Panc1 (cell line): ENCODE measurements at regions not wholly inside any gene's neighbourhood (a gene's known extent, or its start where the extent isn't known, plus 50 kb on each side); places are given as distances from the start of the nearest gene placed in this dataset.

Experiments
- ATAC-seq: fragments of 200-7000 bp; cut with Tn5 transposase; 2 replicates; pipeline ENCODE4 v1.9.1; 2020; ENCODE audit warnings: mild to moderate bottlenecking, moderate library complexity
- BruUV-seq: library from RNA; stranded (reverse); fragments of 400-500 nt; replicated peaks from 2 replicates; lab custom pipeline; 2021; lab: Mats Ljungman, UMichigan
- CTCF ChIA-PET: fragments of 300-600 bp; sonication (Branson Sonifier 250); formaldehyde crosslinking; loops from one replicate; lab custom pipeline; 2022; ENCODE audit warnings: antibody characterized with exemption; lab: Charles Lee
- POLR2A ChIA-PET: fragments of 300-600 bp; sonication (Branson Sonifier 250); formaldehyde crosslinking; loops from one replicate; lab custom pipeline; 2022; ENCODE audit warnings: antibody characterized with exemption; lab: Charles Lee
- DNase-seq: peaks from one replicate; pipeline ENCODE4 v3.0.0-alpha.2; 2010; ENCODE audit warnings: low read depth, low spot score
- H3K27ac ChIP-seq: 2 replicates; pipeline ENCODE4 v1.5.1; 2011; ENCODE audit warnings: mild to moderate bottlenecking, low read length, inconsistent platforms
- H3K27me3 ChIP-seq: fragments of 200-500 bp; sonication (Bioruptor generic); 2 replicates; pipeline ENCODE4 v1.6.0; 2014; ENCODE audit warnings: low read length, inconsistent platforms; ENCODE audit not compliant: control insufficient read depth, insufficient read depth
- H3K36me3 ChIP-seq: fragments of 200-500 bp; sonication (Bioruptor generic); 2 replicates; pipeline ENCODE4 v1.5.1; 2014; ENCODE audit warnings: inconsistent platforms, mild to moderate bottlenecking, low read length, moderate library complexity; ENCODE audit not compliant: control insufficient read depth, insufficient read depth
- H3K4me1 ChIP-seq: 2 replicates; pipeline ENCODE4 v1.5.1; 2011; ENCODE audit warnings: inconsistent platforms, mild to moderate bottlenecking, low read length, moderate library complexity; ENCODE audit not compliant: control insufficient read depth, insufficient read depth
- H3K4me3 ChIP-seq, 2 experiments: 2 replicates each; pipeline ENCODE4 v1.5.1; 2011 to 2012; ENCODE audit warnings: low read depth in 2 of 2, low read length in 2 of 2, mild to moderate bottlenecking in 2 of 2, inconsistent platforms in 1 of 2, moderate library complexity in 1 of 2
- H3K9me3 ChIP-seq: fragments of 200-500 bp; sonication (Bioruptor generic); 2 replicates; pipeline ENCODE4 v1.5.1; 2014; ENCODE audit warnings: low read depth, mild to moderate bottlenecking, inconsistent platforms, low read length, moderate library complexity; ENCODE audit not compliant: control insufficient read depth, insufficient read depth
- POLR2AphosphoS5 ChIP-seq: IDR thresholded peaks from 2 replicates; pipeline ENCODE4 v1.6.1; 2012; ENCODE audit warnings: mild to moderate bottlenecking, low read depth, low read length, moderate library complexity
- SIN3A ChIP-seq: IDR thresholded peaks from 2 replicates; pipeline ENCODE4 v1.6.1; 2012; ENCODE audit warnings: low read depth, mild to moderate bottlenecking, low read length, moderate library complexity, borderline replicate concordance; ENCODE audit not compliant: insufficient read depth
- TCF7L2 ChIP-seq: IDR thresholded peaks from 2 replicates; pipeline ENCODE4 v1.6.1; 2011; ENCODE audit warnings: mild to moderate bottlenecking, low read depth, low read length, inconsistent platforms
- in situ Hi-C: cut with HindIII; loops from 2 replicates; pipeline ENCODE4 v1.10.0; 2016; ENCODE audit warnings: low sequenced_read_pairs, low pct_unique_long_range_greater_than_20kb
- intact Hi-C: fragments of 100-400 bp; cut with micrococcal nuclease; formaldehyde crosslinking; loops from one replicate; pipeline ENCODE4 v1.10.0; 2022; ENCODE audit not compliant: unreplicated experiment
- TF ChIP-seq, protein P1 (sequence below): fragments of 450-650 bp; IDR thresholded peaks from 2 replicates; pipeline ENCODE4 v1.5.1; 2017; ENCODE audit warnings: mild to moderate bottlenecking
- TF ChIP-seq, protein P2 (sequence below), 2 experiments: IDR thresholded peaks; 2 replicates each; pipeline ENCODE4 v1.6.1; 2011 to 2012; ENCODE audit warnings: low read depth in 2 of 2, control low read depth in 1 of 2, low read length in 1 of 2, mild to moderate bottlenecking in 1 of 2, moderate library complexity in 1 of 2; ENCODE audit not compliant: insufficient read depth in 1 of 2

DNA sequence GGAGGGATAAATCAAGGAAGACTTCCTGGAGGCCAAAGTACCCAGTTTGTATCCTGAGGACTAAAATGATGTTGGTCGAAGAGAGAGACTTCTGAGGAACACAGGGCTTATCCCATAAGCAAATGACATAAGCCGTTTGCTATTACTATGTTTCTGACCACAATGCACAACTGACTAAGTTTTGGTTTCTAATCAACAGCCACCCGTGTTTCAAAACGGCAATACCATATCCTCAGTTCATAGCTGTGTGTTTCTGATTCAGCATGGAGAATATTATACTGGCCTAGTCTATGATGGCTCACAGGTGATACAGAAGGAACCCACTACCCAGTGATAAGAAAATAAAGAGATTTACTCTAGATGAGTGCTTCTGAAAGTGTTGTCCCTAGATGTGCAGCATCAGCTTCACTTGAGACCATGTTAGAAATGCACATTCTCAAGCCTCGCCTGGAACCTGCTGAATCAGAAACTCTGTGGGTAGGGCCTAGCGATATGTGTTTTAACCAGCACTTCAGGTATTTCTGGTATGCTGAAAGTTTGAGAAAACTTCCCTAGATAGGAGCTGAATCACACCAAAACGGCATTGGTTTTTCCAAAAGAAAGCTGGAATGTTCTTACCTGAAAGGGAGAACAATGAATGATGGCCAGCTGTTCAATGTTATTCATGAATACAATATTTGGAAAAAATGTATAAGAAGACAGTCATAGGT is 639.7 kb upstream of the NR2F2 start:
- TF ChIP-seq, protein P1, sequence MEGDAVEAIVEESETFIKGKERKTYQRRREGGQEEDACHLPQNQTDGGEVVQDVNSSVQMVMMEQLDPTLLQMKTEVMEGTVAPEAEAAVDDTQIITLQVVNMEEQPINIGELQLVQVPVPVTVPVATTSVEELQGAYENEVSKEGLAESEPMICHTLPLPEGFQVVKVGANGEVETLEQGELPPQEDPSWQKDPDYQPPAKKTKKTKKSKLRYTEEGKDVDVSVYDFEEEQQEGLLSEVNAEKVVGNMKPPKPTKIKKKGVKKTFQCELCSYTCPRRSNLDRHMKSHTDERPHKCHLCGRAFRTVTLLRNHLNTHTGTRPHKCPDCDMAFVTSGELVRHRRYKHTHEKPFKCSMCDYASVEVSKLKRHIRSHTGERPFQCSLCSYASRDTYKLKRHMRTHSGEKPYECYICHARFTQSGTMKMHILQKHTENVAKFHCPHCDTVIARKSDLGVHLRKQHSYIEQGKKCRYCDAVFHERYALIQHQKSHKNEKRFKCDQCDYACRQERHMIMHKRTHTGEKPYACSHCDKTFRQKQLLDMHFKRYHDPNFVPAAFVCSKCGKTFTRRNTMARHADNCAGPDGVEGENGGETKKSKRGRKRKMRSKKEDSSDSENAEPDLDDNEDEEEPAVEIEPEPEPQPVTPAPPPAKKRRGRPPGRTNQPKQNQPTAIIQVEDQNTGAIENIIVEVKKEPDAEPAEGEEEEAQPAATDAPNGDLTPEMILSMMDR = no peak
- TF ChIP-seq SIN3A (no peak), TCF7L2 (no peak), POLR2AphosphoS5 (no peak)
- TF ChIP-seq, protein P2, sequence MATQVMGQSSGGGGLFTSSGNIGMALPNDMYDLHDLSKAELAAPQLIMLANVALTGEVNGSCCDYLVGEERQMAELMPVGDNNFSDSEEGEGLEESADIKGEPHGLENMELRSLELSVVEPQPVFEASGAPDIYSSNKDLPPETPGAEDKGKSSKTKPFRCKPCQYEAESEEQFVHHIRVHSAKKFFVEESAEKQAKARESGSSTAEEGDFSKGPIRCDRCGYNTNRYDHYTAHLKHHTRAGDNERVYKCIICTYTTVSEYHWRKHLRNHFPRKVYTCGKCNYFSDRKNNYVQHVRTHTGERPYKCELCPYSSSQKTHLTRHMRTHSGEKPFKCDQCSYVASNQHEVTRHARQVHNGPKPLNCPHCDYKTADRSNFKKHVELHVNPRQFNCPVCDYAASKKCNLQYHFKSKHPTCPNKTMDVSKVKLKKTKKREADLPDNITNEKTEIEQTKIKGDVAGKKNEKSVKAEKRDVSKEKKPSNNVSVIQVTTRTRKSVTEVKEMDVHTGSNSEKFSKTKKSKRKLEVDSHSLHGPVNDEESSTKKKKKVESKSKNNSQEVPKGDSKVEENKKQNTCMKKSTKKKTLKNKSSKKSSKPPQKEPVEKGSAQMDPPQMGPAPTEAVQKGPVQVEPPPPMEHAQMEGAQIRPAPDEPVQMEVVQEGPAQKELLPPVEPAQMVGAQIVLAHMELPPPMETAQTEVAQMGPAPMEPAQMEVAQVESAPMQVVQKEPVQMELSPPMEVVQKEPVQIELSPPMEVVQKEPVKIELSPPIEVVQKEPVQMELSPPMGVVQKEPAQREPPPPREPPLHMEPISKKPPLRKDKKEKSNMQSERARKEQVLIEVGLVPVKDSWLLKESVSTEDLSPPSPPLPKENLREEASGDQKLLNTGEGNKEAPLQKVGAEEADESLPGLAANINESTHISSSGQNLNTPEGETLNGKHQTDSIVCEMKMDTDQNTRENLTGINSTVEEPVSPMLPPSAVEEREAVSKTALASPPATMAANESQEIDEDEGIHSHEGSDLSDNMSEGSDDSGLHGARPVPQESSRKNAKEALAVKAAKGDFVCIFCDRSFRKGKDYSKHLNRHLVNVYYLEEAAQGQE (IDR thresholded peaks at IDR 0.05; ENCODE audit: insufficient read depth in 1 of 2, low read depth in 2 of 2, low read length in 1 of 2) = no peak
- H3K27ac ChIP-seq = no peak overlapping the region
- in situ Hi-C loops = no loop called here

DNA sequence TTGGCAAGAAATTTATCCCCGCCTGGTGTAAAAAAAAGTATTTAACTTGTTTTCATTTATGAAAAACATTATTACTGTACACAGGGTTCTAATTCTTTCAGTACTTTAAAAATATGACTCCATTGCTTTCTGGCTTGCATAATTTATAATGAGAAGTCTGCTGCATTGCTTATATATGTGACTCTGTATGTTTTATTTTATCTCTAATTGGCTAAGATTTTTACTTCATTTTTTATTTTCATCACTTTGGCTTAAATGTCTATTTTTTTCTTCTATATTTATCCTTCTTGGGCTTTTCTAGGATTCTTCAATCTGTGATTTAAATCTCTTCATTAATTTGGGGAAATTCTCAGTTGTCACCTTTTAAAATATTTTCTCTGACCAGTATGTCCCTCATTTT is 636.6 kb upstream of the NR2F2 start:
- intact Hi-C loops = no loop called here
- in situ Hi-C loops = no loop called here
- no TSS peak for BruUV-seq
- DNase-seq (no peak), ATAC-seq (no peak)
- H3K27ac ChIP-seq = no peak overlapping the region
- no peaks in the 10 kb centered on the region for H3K27me3 ChIP-seq
- CTCF ChIA-PET = no interaction called here
- H3K9me3 ChIP-seq = peaks cover 23% of the 10 kb centered on the region
- H3K4me3 ChIP-seq = no peak overlapping the region
- no peaks in the 10 kb centered on the region for H3K36me3 ChIP-seq
- TF ChIP-seq, protein P2 (IDR thresholded peaks at IDR 0.05; ENCODE audit: insufficient read depth in 1 of 2, low read depth in 2 of 2, low read length in 1 of 2) = no peak
- TF ChIP-seq, protein P1 = no peak
- H3K4me1 ChIP-seq = no peaks in the 10 kb centered on the region
- POLR2A ChIA-PET = no interaction called here

More for the DNA sequence above, 639.7 kb upstream of the NR2F2 start:
- H3K9me3 ChIP-seq = peaks cover 23% of the 10 kb centered on the region
- no peaks in the 10 kb centered on the region for H3K27me3 ChIP-seq
- no peak overlapping the region for H3K4me3 ChIP-seq
- ChIA-PET POLR2A (no interaction called here), CTCF (no interaction called here)
- no peak for ATAC-seq
- H3K4me1 ChIP-seq = no peaks in the 10 kb centered on the region
- intact Hi-C loops = no loop called here
- DNase-seq = no peak
- no TSS peak for BruUV-seq
- no peaks in the 10 kb centered on the region for H3K36me3 ChIP-seq
